ENCODE measurements at regions not wholly inside any gene's neighbourhood (a gene's known extent, or its start where the extent isn't known, plus 50 kb on each side); places are given as distances from the start of the nearest gene placed in this dataset.

GRCh38 chr4:14532436-14532835 is 469.8 kb upstream of the CPEB2 start:
- DNase-seq (ENCODE audit: low read depth in 2 of 2): no peak

DNA sequence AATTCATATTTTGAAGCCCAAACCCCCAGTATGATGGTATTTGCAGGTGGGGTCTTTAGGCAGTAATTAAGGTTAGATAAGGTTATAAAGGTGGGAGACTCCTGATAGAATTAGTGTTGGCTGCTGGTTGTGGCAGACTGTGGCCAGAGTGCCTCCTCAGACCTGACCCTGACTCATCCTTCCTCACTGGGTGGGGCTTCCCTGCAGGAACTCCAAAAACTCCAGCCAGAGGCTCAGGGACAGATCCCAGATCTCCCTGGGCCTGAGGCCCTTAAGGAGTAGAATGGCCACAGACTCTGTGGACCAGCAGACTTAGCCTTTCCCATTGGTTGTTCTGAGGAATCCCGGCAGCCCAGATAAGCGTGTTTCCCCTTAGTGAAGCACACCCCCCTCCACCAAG is 463.0 kb upstream of the CPEB2 start:
- DNase-seq (ENCODE audit: low read depth in 2 of 2): no peak

DNA sequence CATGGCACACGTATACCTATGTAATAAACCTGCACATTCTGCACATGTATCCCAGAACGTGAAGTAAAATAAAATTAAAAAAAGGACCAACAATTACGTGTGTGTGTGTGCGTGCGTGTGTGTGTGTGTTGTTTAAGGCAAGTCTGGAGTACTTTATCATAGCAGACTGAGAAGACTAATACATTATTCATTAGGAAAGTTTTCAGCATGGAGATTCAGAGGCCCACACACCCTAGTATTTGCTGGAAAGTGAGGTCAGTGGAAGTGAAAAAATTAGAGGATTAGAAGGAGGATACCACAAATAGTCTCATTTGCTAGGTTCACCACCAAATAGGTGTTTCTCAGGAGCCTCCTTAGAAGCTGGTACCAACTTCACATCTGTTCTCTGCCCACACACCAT is 457.1 kb upstream of the CPEB2 start:
- no peak for DNase-seq (ENCODE audit: low read depth in 2 of 2)

- no peak for DNase-seq (ENCODE audit: low read depth in 2 of 2)
Measured at GRCh38 chr4:14545807-14546206, 456.5 kb upstream of the CPEB2 start.

DNA sequence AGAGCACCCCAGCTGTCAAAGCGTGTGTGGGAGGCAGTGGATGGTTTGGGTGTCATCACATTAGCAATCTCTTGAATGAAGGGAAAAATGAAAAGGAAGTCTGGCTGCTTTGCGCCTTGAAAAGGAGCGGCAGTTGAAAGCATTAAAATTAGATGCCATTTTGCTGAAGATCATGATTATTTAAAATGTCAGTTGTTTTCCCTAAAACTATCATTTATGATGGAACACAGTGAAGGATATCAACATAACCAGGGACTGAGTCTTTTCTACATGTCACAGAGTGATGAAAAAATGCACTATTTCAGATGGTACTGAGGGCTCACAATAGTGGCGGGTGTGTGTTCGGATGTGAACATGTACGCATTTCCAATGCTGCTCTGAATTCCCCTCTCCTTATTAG is 450.2 kb upstream of the CPEB2 start:
- DNase-seq (ENCODE audit: low read depth in 2 of 2): no peak

GRCh38 chr4:14559646-14560045 is 442.6 kb upstream of the CPEB2 start:
- no peak for DNase-seq (ENCODE audit: low read depth in 2 of 2)

DNA sequence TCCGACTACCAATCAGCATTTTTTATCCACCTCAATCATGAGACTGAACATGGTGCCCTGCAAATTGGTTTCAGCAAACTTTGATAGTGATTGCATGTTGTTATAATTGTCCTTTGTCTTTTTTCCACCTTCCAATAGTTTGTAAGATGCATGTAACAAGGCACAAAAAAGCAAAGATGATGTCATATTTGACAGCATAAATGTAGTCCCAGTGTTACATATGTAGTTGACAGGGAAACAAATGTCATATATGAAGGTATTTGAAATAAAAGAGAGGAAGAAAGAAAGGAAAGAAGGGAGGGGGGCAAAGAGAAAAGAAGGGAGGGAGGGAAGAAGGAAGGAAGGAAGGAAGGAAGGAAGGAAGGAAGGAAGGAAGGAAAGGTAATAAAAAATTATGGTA is 441.7 kb upstream of the CPEB2 start:
- DNase-seq (ENCODE audit: low read depth in 2 of 2): no peak

- no peak for DNase-seq (ENCODE audit: low read depth in 2 of 2)
Measured at GRCh38 chr4:14562901-14563300, 439.4 kb upstream of the CPEB2 start.

DNA sequence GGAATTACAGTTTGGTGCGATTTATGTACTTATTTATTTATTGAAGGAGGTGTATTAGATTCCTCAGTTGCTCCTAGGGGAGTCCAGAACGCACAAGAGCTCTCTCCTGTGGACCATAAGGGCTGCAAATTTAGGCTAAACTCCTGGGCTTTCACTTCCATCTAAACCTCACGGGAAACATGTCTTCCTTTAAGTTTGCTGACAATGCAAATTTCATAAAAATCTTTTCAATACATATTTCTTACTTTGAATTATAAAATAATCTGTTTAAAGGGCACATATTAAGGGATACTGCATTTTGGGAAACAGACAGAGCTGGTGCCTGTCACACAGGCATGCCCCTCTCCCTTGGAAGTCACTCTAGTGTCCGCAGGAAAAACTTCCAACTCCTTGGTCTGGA is 438.0 kb upstream of the CPEB2 start:
- DNase-seq (ENCODE audit: low read depth in 2 of 2): no peak

- DNase-seq (ENCODE audit: low read depth in 2 of 2): no peak
Measured at GRCh38 chr4:14566518-14566917, 435.8 kb upstream of the CPEB2 start.

GRCh38 chr4:14568351-14568750 is 433.9 kb upstream of the CPEB2 start:
- DNase-seq (ENCODE audit: low read depth in 2 of 2): no peak

DNA sequence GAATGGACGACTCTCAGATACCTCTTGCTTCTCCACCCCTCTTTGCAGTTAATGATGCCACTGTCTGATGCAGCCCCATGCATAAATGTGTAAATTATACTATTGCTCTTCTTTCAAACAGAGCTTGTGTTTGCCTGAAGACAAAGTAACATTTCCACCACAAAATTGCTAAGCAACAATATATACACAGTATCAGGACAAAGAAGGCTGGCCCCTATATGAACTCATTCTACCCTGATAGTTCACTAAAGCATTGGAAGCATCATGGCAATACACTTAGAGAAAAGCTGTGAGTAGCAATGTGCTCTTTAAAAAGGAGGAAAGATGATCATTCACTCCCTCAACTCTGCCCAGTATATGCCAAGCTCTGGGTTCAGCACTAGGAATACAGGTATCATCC is 427.0 kb upstream of the CPEB2 start:
- DNase-seq (ENCODE audit: low read depth in 2 of 2): no peak

- DNase-seq (ENCODE audit: low read depth in 2 of 2): no peak
Measured at GRCh38 chr4:14575919-14576318, 426.4 kb upstream of the CPEB2 start.

DNA sequence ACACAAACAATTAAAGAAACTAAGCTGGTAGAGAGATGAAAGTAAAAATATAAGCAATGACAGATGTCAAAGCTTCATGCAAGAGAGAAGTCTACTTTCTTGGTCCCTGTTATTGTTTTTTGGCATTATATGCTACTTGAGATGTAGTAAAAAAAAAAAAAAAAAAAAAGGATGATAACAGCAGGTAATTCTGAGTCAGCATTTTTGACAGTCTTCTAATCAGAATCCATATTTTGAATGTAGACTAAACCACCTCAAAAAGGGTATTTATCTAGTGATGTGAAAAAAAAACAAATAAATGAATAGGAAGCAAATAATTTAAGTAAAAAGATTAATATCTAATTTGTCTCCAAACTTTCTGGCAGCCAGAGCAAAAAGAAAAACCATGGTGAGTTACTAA is 422.2 kb upstream of the CPEB2 start:
- DNase-seq (ENCODE audit: low read depth in 2 of 2): no peak

- DNase-seq (ENCODE audit: low read depth in 2 of 2): no peak
Measured at GRCh38 chr4:14581741-14582140, 420.5 kb upstream of the CPEB2 start.

GRCh38 chr4:14582677-14583076 is 419.6 kb upstream of the CPEB2 start:
- DNase-seq (ENCODE audit: low read depth in 2 of 2): no peak

- DNase-seq (ENCODE audit: low read depth in 2 of 2): no peak
Measured at GRCh38 chr4:14583331-14583730, 418.9 kb upstream of the CPEB2 start.

DNA sequence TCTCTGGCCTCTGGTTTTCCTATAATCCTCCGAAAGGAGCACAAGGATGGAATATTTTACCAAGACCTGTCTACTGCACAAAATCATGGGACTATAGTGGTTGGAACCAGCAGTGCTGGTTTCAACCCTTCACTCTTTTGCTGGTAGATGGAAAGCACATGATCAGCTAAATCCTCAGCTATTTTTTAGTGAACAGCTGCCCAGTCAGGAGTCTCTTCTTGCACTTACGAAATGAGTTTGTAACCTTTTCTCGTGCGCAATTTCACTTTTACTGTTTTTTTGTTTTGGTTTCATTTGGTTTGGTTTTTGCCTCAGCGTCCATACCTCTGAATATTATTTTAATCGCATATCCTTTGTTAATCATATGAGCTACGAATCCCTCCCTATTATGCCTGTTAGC is 418.5 kb upstream of the CPEB2 start:
- DNase-seq (ENCODE audit: low read depth in 2 of 2): no peak

GRCh38 chr4:14592950-14593349 is 409.3 kb upstream of the CPEB2 start:
- DNase-seq (ENCODE audit: low read depth in 2 of 2): no peak

DNA sequence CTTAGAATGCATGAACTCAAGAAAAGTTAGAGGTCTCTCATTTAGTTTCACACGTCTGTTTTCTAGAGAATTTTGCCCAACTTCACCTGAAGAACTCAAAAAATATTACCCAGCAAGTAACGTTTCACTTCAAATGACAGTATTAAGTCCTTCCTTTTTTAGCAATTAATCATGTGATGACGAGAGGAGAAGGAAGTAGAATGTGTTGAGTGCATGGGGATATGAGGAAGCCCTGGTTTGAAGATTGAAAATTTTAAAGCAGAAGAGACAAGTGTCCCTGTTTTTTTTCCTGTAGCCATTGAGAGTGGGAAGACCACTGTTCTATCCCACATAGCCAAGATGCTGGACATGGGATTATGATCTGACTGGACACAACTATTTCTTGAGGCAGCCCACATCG is 406.3 kb upstream of the CPEB2 start:
- DNase-seq (ENCODE audit: low read depth in 2 of 2): no peak

DNA sequence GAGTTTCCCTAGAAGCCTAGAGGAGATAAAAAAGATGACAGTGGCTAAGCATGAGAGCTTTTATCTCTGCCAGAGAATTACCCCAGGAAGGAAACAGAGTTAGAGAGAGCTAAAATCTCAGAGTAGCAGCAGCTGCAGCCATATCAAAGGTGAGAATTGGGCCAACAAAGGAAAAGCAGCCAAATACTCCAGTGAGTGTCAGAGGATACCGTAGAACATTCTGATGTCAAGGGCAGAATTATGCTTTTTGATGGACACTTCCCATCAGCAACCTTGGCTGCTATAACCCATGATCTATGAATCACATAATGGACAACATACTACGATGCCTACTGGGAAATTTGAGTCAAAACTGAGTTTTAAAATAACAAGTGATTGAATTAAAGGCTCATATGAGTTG is 405.8 kb upstream of the CPEB2 start:
- no peak for DNase-seq (ENCODE audit: low read depth in 2 of 2)

GRCh38 chr4:14596904-14597303 is 405.4 kb upstream of the CPEB2 start:
- no peak for DNase-seq (ENCODE audit: low read depth in 2 of 2)

- no peak for DNase-seq (ENCODE audit: low read depth in 2 of 2)
Measured at GRCh38 chr4:14602206-14602605, 400.1 kb upstream of the CPEB2 start.

DNA sequence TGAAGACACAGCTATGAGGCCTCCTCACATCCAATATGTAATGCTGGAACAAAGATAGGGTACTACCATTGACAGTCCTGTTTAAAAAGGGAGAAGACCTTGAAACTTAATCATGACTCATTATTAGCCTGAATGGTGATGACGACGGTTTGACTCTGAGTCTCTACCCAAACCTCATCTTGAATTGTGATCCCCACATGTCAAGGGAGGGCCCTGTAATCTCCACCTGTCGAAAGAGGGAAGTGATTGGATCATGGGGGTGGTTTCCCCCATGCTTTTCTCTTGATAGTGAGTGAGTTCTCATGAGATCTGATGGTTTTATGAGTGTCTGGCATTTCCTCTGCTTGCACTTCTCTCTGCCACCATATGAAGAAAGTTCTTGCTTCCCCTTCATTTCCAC is 395.3 kb upstream of the CPEB2 start:
- no peak for DNase-seq (ENCODE audit: low read depth in 2 of 2)

GRCh38 chr4:14607578-14607977 is 394.7 kb upstream of the CPEB2 start:
- DNase-seq (ENCODE audit: low read depth in 2 of 2): no peak

Data from fibroblast of skin of left biceps (primary cell).